Prostate gland (tissue), 2 donors: ENCODE measurements at regions not wholly inside any gene's neighbourhood (a gene's known extent, or its start where the extent isn't known, plus 50 kb on each side); places are given as distances from the start of the nearest gene placed in this dataset.

Experiments
- DNase-seq: peaks from one replicate; pipeline ENCODE4 v3.0.0-alpha.2; 2019; ENCODE audit warnings: low spot score
- H3K27ac ChIP-seq, 2 donors: fragments of 200-600 bp; sonication (generic); 2 replicates each; pipeline ENCODE4 v1.5.1; 2017 to 2019
- H3K27me3 ChIP-seq: fragments of 200-600 bp; sonication (generic); replicated peaks from 2 replicates; pipeline ENCODE4 v1.5.1; 2019; ENCODE audit not compliant: insufficient read depth
- H3K36me3 ChIP-seq, 2 donors: fragments of 200-600 bp; sonication (generic); 1 replicate in 1 of 2; 2 replicates in 1 of 2; pipeline versions ENCODE4 v1.5.1 to v1.8.1; 2017 to 2019
- H3K4me1 ChIP-seq: fragments of 200-600 bp; sonication (generic); replicated peaks from 2 replicates; pipeline ENCODE4 v1.5.1; 2019
- H3K4me3 ChIP-seq, 2 donors: fragments of 200-600 bp; sonication (generic); 2 replicates each; pipeline ENCODE4 v1.5.1; 2017 to 2019
- H3K9me3 ChIP-seq: fragments of 200-600 bp; sonication (generic); 2 replicates; pipeline ENCODE4 v1.5.1; 2017
- CTCF ChIP-seq, 4 experiments: fragments of 200-600 bp in 2 of 4; fragments of 450-650 bp in 2 of 4; sonication (generic) in 2 of 4; IDR thresholded peaks; 1 replicate in 3 of 4; 2 replicates in 1 of 4; pipeline ENCODE4 v1.5.1; 2016 to 2019; ENCODE audit warnings: antibody characterized with exemption in 4 of 4, mild to moderate bottlenecking in 2 of 4, moderate library complexity in 2 of 4
- POLR2A ChIP-seq: fragments of 450-650 bp; IDR thresholded peaks from one replicate; pipeline ENCODE4 v1.6.1; 2016; ENCODE audit warnings: antibody characterized with exemption, mild to moderate bottlenecking
- POLR2AphosphoS5 ChIP-seq: sonication (generic); formaldehyde crosslinking; IDR thresholded peaks from one replicate; pipeline ENCODE4 v1.6.1; 2017; ENCODE audit warnings: antibody characterized with exemption
- WGBS: methylation state at CpG from one replicate; pipeline ENCODE4 v1.1.5; 2018; 5-methylcytosine and 5-hydroxymethylcytosine counted together
- intact Hi-C: fragments of 100-400 bp; cut with DNase I; formaldehyde crosslinking; loops from one replicate; pipeline ENCODE4 v1.14.2; 2022

- intact Hi-C loops: no loop called here
- DNase-seq: no peak
Measured at GRCh38 chr7:84425702-84426259, 231.2 kb upstream of the SEMA3A start.

GRCh38 chr7:84422790-84423189 lies 228.2 kb upstream of the SEMA3A start:
- no peak overlapping the region for H3K4me3 ChIP-seq
- no peaks in the 10 kb centered on the region for H3K36me3 ChIP-seq
- intact Hi-C loops: no loop called here
- no peak for DNase-seq
- no peaks in the 10 kb centered on the region for H3K4me1 ChIP-seq
- no peaks in the 10 kb centered on the region for H3K9me3 ChIP-seq
- TF ChIP-seq POLR2A: no peak
- no peak for TF ChIP-seq POLR2AphosphoS5
- TF ChIP-seq CTCF (IDR thresholded peaks at IDR 0.05): no peak
- no peaks in the 10 kb centered on the region for H3K27me3 ChIP-seq
- H3K27ac ChIP-seq: no peak overlapping the region

More at GRCh38 chr7:84425702-84426259, 231.2 kb upstream of the SEMA3A start:
- Histone ChIP-seq H3K4me3 (no peak overlapping the region), H3K36me3 (no peaks in the 10 kb centered on the region), H3K9me3 (no peaks in the 10 kb centered on the region), H3K4me1 (no peaks in the 10 kb centered on the region), H3K27me3 (no peaks in the 10 kb centered on the region), H3K27ac (no peak overlapping the region)
- 83% methylated on average over 5 of the region's 5 CpGs for WGBS
- TF ChIP-seq CTCF (IDR thresholded peaks at IDR 0.05) (no peak), POLR2A (no peak), POLR2AphosphoS5 (no peak)

- DNase-seq: no peak
- H3K27ac ChIP-seq: no peak overlapping the region
- no peaks in the 10 kb centered on the region for H3K4me1 ChIP-seq
- TF ChIP-seq POLR2AphosphoS5: no peak
- no peak for TF ChIP-seq CTCF (IDR thresholded peaks at IDR 0.05)
- TF ChIP-seq POLR2A: no peak
- no peaks in the 10 kb centered on the region for H3K27me3 ChIP-seq
- H3K9me3 ChIP-seq: no peaks in the 10 kb centered on the region
- WGBS: 27% methylated on average over 2 of the region's 2 CpGs
- H3K4me3 ChIP-seq: no peak overlapping the region
- intact Hi-C loops: no loop called here
- no peaks in the 10 kb centered on the region for H3K36me3 ChIP-seq
Measured at GRCh38 chr7:84412161-84412969, 217.8 kb upstream of the SEMA3A start.

GRCh38 chr7:84399661-84400060 lies 205.1 kb upstream of the SEMA3A start:
- no peak overlapping the region for H3K4me3 ChIP-seq
- no peaks in the 10 kb centered on the region for H3K36me3 ChIP-seq
- H3K27ac ChIP-seq: no peak overlapping the region
- H3K9me3 ChIP-seq: no peaks in the 10 kb centered on the region
- TF ChIP-seq POLR2AphosphoS5 (no peak), CTCF (IDR thresholded peaks at IDR 0.05) (no peak), POLR2A (no peak)
- H3K4me1 ChIP-seq: no peaks in the 10 kb centered on the region
- 91% methylated on average over 1 of the region's 1 CpG for WGBS
- H3K27me3 ChIP-seq: no peaks in the 10 kb centered on the region
- DNase-seq: no peak
- intact Hi-C loops: no loop called here

- Histone ChIP-seq H3K36me3 (no peaks in the 10 kb centered on the region), H3K27me3 (no peaks in the 10 kb centered on the region), H3K9me3 (no peaks in the 10 kb centered on the region), H3K4me3 (no peak overlapping the region), H3K4me1 (no peaks in the 10 kb centered on the region), H3K27ac (no peak overlapping the region)
- TF ChIP-seq POLR2A (no peak), POLR2AphosphoS5 (no peak), CTCF (IDR thresholded peaks at IDR 0.05) (no peak)
- DNase-seq: no peak
- intact Hi-C loops: no loop called here
Measured at GRCh38 chr7:84394219-84394618, 199.6 kb upstream of the SEMA3A start.
